PC-3 (cell line): ENCODE measurements at regions not wholly inside any gene's neighbourhood (a gene's known extent, or its start where the extent isn't known, plus 50 kb on each side); places are given as distances from the start of the nearest gene placed in this dataset.

Experiments used
- EZH2 ChIP-seq: fragments of 300-600 bp; sonication (generic); IDR thresholded peaks from one replicate; pipeline ENCODE4 v1.6.1; 2017; ENCODE audit warnings: antibody characterized with exemption, mild to moderate bottlenecking, low read length; ENCODE audit not compliant: unreplicated experiment
- EZH2phosphoT487 ChIP-seq: fragments of 300-600 bp; sonication (generic); IDR thresholded peaks from 2 replicates; pipeline ENCODE4 v1.6.1; 2018; ENCODE audit warnings: mild to moderate bottlenecking, antibody characterized with exemption, low read length, borderline replicate concordance
- TF ChIP-seq, protein P1 (sequence below): fragments of 300-600 bp; sonication (generic); conservative IDR thresholded peaks from 2 replicates; pipeline ENCODE4 v1.5.1; 2017; ENCODE audit warnings: antibody characterized with exemption, low read depth, mild to moderate bottlenecking, low read length

DNA sequence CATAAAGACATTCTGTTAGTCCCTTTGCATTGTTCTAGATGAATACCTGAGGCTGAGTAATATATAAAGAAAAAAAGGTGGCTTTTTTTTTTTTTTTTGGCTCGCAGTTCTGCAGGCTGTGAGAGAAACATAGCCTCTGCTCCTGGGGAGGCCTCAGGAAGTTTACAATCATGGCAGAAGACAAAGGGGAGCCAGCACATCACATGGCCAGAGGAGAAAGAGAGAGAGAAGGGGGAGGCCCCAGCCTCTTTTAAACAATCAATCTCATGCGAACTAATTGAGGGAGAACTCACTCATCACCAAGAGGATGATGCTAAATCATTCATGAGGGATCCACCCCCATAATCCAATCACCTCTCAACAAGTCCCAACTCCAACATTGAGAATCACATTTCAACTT is 364.0 kb upstream of the EPHA5 start:
- TF ChIP-seq, protein P1, sequence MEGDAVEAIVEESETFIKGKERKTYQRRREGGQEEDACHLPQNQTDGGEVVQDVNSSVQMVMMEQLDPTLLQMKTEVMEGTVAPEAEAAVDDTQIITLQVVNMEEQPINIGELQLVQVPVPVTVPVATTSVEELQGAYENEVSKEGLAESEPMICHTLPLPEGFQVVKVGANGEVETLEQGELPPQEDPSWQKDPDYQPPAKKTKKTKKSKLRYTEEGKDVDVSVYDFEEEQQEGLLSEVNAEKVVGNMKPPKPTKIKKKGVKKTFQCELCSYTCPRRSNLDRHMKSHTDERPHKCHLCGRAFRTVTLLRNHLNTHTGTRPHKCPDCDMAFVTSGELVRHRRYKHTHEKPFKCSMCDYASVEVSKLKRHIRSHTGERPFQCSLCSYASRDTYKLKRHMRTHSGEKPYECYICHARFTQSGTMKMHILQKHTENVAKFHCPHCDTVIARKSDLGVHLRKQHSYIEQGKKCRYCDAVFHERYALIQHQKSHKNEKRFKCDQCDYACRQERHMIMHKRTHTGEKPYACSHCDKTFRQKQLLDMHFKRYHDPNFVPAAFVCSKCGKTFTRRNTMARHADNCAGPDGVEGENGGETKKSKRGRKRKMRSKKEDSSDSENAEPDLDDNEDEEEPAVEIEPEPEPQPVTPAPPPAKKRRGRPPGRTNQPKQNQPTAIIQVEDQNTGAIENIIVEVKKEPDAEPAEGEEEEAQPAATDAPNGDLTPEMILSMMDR, result no peak
- TF ChIP-seq EZH2 (no peak), EZH2phosphoT487 (no peak)
